H1 (cell line): ENCODE measurements at regions not wholly inside any gene's neighbourhood (a gene's known extent, or its start where the extent isn't known, plus 50 kb on each side); places are given as distances from the start of the nearest gene placed in this dataset.
"Not testable (repeated sequence)": the region's sequence is repeated elsewhere in the genome, so short reads cannot be mapped to it uniquely, and the experiment has no call there.

Source experiments
- CTCF ChIA-PET: fragments of 300-600 bp; sonication (Branson Sonifier 250); formaldehyde crosslinking; loops from one replicate; lab custom pipeline; 2021; ENCODE audit not compliant: partially characterized antibody; lab: Charles Lee
- POLR2A ChIA-PET: fragments of 300-600 bp; sonication (Branson Sonifier 250); formaldehyde crosslinking; loops from one replicate; lab custom pipeline; 2021; ENCODE audit warnings: inconsistent platforms; ENCODE audit not compliant: partially characterized antibody; lab: Charles Lee
- DNase-seq, 2 experiments: peaks; one replicate each; pipeline versions ENCODE4 v3.0.0 to v3.0.0-alpha.2; 2010 to 2022; ENCODE audit warnings: low spot score in 2 of 2, low read depth in 1 of 2, mixed read lengths in 1 of 2
- FAIRE-seq: peaks from 2 replicates; lab custom pipeline; 2011; peaks lifted over from hg19 to GRCh38; lab: Jason Lieb, UNC
- H2AFZ ChIP-seq: 2 replicates; pipeline ENCODE4 v1.8.1; 2012; ENCODE audit warnings: low read length, inconsistent platforms
- H2AK5ac ChIP-seq: 2 replicates; pipeline ENCODE4 v1.6.1; 2013; ENCODE audit warnings: low read depth, low read length
- H2BK120ac ChIP-seq: replicated peaks from 2 replicates; pipeline ENCODE3; 2013; ENCODE audit warnings: low read depth, low read length, inconsistent platforms
- H2BK12ac ChIP-seq: 2 replicates; pipeline ENCODE4 v1.6.1; 2013; ENCODE audit warnings: low read depth, low read length
- H2BK15ac ChIP-seq: 2 replicates; pipeline ENCODE4 v1.6.1; 2013; ENCODE audit warnings: low read length
- H2BK20ac ChIP-seq: 2 replicates; pipeline ENCODE4 v1.6.1; 2013; ENCODE audit warnings: low read length
- H2BK5ac ChIP-seq: 2 replicates; pipeline ENCODE4 v1.6.1; 2013; ENCODE audit warnings: low read depth, low read length
- H3K14ac ChIP-seq: 2 replicates; pipeline ENCODE4 v1.6.1; 2013; ENCODE audit warnings: inconsistent platforms; ENCODE audit not compliant: insufficient read length
- H3K18ac ChIP-seq: 2 replicates; pipeline ENCODE4 v1.6.1; 2013; ENCODE audit warnings: low read length; ENCODE audit errors: extremely low read depth
- H3K23ac ChIP-seq: 2 replicates; pipeline ENCODE4 v1.6.1; 2013; ENCODE audit warnings: inconsistent platforms; ENCODE audit not compliant: insufficient read length
- H3K23me2 ChIP-seq: 2 replicates; pipeline ENCODE4 v1.6.1; 2013; ENCODE audit warnings: low read depth, low read length
- H3K27ac ChIP-seq: 2 replicates; pipeline ENCODE4 v1.6.1; 2011; ENCODE audit warnings: low read depth, low read length, inconsistent platforms
- H3K27me3 ChIP-seq, 4 experiments: replicated peaks in 1 of 4; 1 replicate in 1 of 4; 2 replicates in 3 of 4; pipeline versions ENCODE4 v1.6.1 to v1.8.1; 2011 to 2013; ENCODE audit warnings: low read length in 3 of 4, mild to moderate bottlenecking in 3 of 4, inconsistent platforms in 2 of 4, mixed read lengths in 2 of 4, moderate library complexity in 1 of 4; ENCODE audit not compliant: control insufficient read depth in 3 of 4, insufficient read depth in 3 of 4; ENCODE audit errors: extremely low read depth in 1 of 4
- H3K36me3 ChIP-seq, 4 experiments: 2 replicates each; pipeline versions ENCODE4 v1.6.1 to v1.8.1; 2011 to 2013; ENCODE audit warnings: mild to moderate bottlenecking in 4 of 4, low read length in 3 of 4, moderate library complexity in 2 of 4, control low read depth in 1 of 4, inconsistent platforms in 1 of 4; ENCODE audit not compliant: insufficient read depth in 4 of 4, control insufficient read depth in 2 of 4
- H3K4ac ChIP-seq: replicated peaks from 2 replicates; pipeline ENCODE3; 2013; ENCODE audit warnings: low read length, low read depth, mixed read lengths, inconsistent platforms; ENCODE audit not compliant: insufficient read length
- H3K4me1 ChIP-seq, 4 experiments: replicated peaks in 1 of 4; 1 replicate in 1 of 4; 2 replicates in 3 of 4; pipeline versions ENCODE4 v1.6.1 to v1.8.1; 2011 to 2013; ENCODE audit warnings: low read length in 3 of 4, inconsistent platforms in 2 of 4, mixed read lengths in 1 of 4; ENCODE audit not compliant: insufficient read depth in 4 of 4, control insufficient read depth in 3 of 4
- H3K4me2 ChIP-seq, 2 experiments: 2 replicates each; pipeline versions ENCODE4 v1.6.1 to v1.8.1; 2011 to 2013; ENCODE audit warnings: low read depth in 2 of 2, low read length in 2 of 2, control low read depth in 1 of 2, inconsistent platforms in 1 of 2, mild to moderate bottlenecking in 1 of 2; ENCODE audit not compliant: insufficient read depth in 1 of 2
- H3K4me3 ChIP-seq, 4 experiments: fragments of 200-600, 300-600 bp in 1 of 4; sonication (generic), shearing (Covaris generic), sonication (Bioruptor Twin) in 1 of 4; 2 replicates each; pipeline versions ENCODE4 v1.5.1 to v1.8.1; 2011 to 2016; ENCODE audit warnings: low read length in 4 of 4, low read depth in 3 of 4, control low read depth in 2 of 4, inconsistent platforms in 2 of 4, mild to moderate bottlenecking in 2 of 4, mixed read lengths in 1 of 4, moderate library complexity in 1 of 4; ENCODE audit not compliant: insufficient read depth in 2 of 4; ENCODE audit errors: extremely low read depth in 1 of 4
- H3K56ac ChIP-seq: replicated peaks from 2 replicates; pipeline ENCODE3; 2013; ENCODE audit warnings: low read depth, mild to moderate bottlenecking, mixed read lengths, low read length, inconsistent platforms; ENCODE audit not compliant: insufficient read length
- H3K79me1 ChIP-seq: 2 replicates; pipeline ENCODE4 v1.6.1; 2013; ENCODE audit warnings: low read depth, low read length, control low read depth
- H3K79me2 ChIP-seq, 2 experiments: 2 replicates each; pipeline versions ENCODE4 v1.6.1 to v1.8.1; 2012 to 2013; ENCODE audit warnings: low read length in 2 of 2, mild to moderate bottlenecking in 2 of 2, inconsistent platforms in 1 of 2; ENCODE audit not compliant: insufficient read depth in 2 of 2, control insufficient read depth in 1 of 2
- H3K9ac ChIP-seq, 4 experiments: replicated peaks in 1 of 4; 1 replicate in 1 of 4; 2 replicates in 3 of 4; pipeline versions ENCODE4 v1.6.1 to v1.8.1; 2011 to 2013; ENCODE audit warnings: low read depth in 3 of 4, low read length in 3 of 4, control low read depth in 2 of 4, mild to moderate bottlenecking in 2 of 4, moderate library complexity in 2 of 4, inconsistent platforms in 1 of 4; ENCODE audit errors: extremely low read depth in 1 of 4
- H3K9me3 ChIP-seq, 2 experiments: 2 replicates each; pipeline versions ENCODE4 v1.6.1 to v1.8.1; 2012 to 2013; ENCODE audit warnings: mild to moderate bottlenecking in 2 of 2, moderate library complexity in 2 of 2, control low read depth in 1 of 2, inconsistent platforms in 1 of 2, low read depth in 1 of 2, low read length in 1 of 2, mixed read lengths in 1 of 2; ENCODE audit not compliant: insufficient read depth in 2 of 2
- H4K20me1 ChIP-seq, 2 experiments: replicated peaks in 1 of 2; 2 replicates each; pipeline versions ENCODE3 to v1.8.1; 2011 to 2013; ENCODE audit warnings: inconsistent platforms in 2 of 2, low read length in 2 of 2, mild to moderate bottlenecking in 1 of 2; ENCODE audit not compliant: insufficient read depth in 2 of 2, control insufficient read depth in 1 of 2
- H4K5ac ChIP-seq: 2 replicates; pipeline ENCODE4 v1.6.1; 2013; ENCODE audit warnings: low read length, low read depth, mixed read lengths, inconsistent platforms; ENCODE audit not compliant: insufficient read length
- H4K8ac ChIP-seq: 2 replicates; pipeline ENCODE4 v1.8.0; 2013; ENCODE audit warnings: mild to moderate bottlenecking, moderate library complexity, low read length, inconsistent platforms; ENCODE audit not compliant: insufficient read depth; ENCODE audit errors: extremely low read depth
- H4K91ac ChIP-seq: replicated peaks from 2 replicates; pipeline ENCODE3; 2013; ENCODE audit warnings: low read length, mixed read lengths, inconsistent platforms; ENCODE audit not compliant: insufficient read length
- WGBS, 2 experiments: shearing (Covaris generic) in 1 of 2; methylation state at CpG; one replicate each; pipeline versions ENCODE4 v1.1.6 to v1.1.7; 2013 to 2015; ENCODE audit warnings: low lambda C conversion rate in 2 of 2, mixed read lengths in 2 of 2, inconsistent platforms in 1 of 2, low coverage in 1 of 2, missing lambda C conversion rate in 1 of 2; ENCODE audit not compliant: insufficient replicate concordance in 2 of 2, insufficient coverage in 1 of 2, insufficient read length in 1 of 2; ENCODE audit errors: extremely low coverage in 1 of 2, missing lambda C conversion rate in 1 of 2; 5-methylcytosine and 5-hydroxymethylcytosine counted together

DNA sequence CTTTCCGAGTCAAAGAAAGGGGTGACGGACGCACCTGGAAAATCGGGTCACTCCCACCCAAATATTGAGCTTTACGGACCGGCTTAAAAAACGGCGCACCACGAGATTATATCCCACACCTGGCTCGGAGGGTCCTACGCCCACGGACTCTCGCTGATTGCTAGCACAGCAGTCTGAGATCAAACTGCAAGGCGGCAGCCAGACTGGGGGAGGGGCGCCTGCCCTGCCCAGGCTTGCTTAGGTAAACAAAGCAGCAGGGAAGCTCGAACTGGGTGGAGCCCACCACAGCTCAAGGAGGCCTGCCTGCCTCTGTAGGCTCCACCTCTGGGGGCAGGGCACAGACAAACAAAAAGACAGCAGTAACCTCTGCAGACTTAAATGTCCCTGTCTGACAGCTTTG, 1416.9 kb downstream of the SLITRK5 start:
- not testable (repeated sequence) for H3K56ac ChIP-seq, H3K4me1 ChIP-seq, H2BK15ac ChIP-seq, H3K23ac ChIP-seq, H4K8ac ChIP-seq, H4K91ac ChIP-seq, H3K9me3 ChIP-seq, H3K27ac ChIP-seq, H3K9ac ChIP-seq, H2BK12ac ChIP-seq, H3K4me2 ChIP-seq, H2AK5ac ChIP-seq, H3K27me3 ChIP-seq, H2AFZ ChIP-seq, H3K14ac ChIP-seq, H3K4ac ChIP-seq, H2BK5ac ChIP-seq, H3K79me2 ChIP-seq, H3K79me1 ChIP-seq, H3K23me2 ChIP-seq, H2BK120ac ChIP-seq, H4K5ac ChIP-seq, H3K18ac ChIP-seq, H4K20me1 ChIP-seq, H3K4me3 ChIP-seq, H2BK20ac ChIP-seq, H3K36me3 ChIP-seq, FAIRE-seq
- WGBS, 2 experiments: 90% methylated on average over 15 of the region's 16 CpGs; no CpG with 5 or more reads in 1 of the 2 experiments
- ChIA-PET POLR2A (interaction anchor here (0.7 kb wide), 1 partner anchor 128 kb away, joined by 3 read pairs; no protein-coding TSS in a partner anchor), CTCF (interaction anchor here (0.6 kb wide), 1 partner anchor 633 kb away, joined by 4 read pairs; no protein-coding TSS in a partner anchor)
- peak in 1 of 2 experiments; percentile 54 for DNase-seq
